GM12892 (cell line): ENCODE measurements at regions not wholly inside any gene's neighbourhood (a gene's known extent, or its start where the extent isn't known, plus 50 kb on each side); places are given as distances from the start of the nearest gene placed in this dataset.

Experiments
- POLR2A ChIP-seq: IDR thresholded peaks from 2 replicates; pipeline ENCODE4 v1.6.1; 2011; ENCODE audit warnings: low read depth, low read length, control low read depth
- TAF1 ChIP-seq: IDR thresholded peaks from 2 replicates; pipeline ENCODE4 v1.6.1; 2011; ENCODE audit warnings: low read depth, mild to moderate bottlenecking, control low read depth, low read length, borderline replicate concordance

DNA sequence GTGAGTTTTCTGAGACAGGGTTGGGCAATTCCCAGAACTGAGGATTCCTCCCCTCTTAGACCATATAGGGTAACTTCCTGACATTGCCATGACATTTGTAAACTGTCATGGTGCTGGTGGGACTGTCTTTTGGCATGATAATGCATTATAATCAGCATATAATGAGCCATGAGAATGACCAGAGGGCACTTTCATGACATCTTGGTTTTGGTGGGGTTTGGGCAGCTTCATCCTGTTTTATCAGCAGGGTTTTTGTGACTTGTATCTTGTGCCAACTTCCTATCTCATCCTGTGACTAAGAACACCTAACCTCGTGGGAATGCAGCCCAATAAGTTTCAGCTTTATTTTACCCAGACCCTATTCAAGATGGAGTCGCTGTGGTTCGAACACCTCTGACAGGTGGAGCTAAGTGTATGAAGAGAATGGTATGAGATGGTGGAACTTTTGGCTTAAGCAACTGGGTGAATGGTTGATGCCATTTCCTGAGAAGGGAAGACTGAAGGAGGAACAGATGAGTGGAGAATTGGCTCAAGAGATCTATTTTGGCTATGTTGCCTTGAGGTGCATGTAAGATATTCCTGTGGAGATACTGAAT, 217.3 kb downstream of the RAB11FIP4 start:
- no peak for TF ChIP-seq TAF1
- TF ChIP-seq POLR2A = no peak
